ENCODE measurements at regions not wholly inside any gene's neighbourhood (a gene's known extent, or its start where the extent isn't known, plus 50 kb on each side); places are given as distances from the start of the nearest gene placed in this dataset.

GRCh38 chr2:12284037-12284436 is 432.7 kb upstream of the TRIB2 start:
- DNase-seq (no peak), ATAC-seq (no peak)
- WGBS, 2 donors = 79 to 90% methylated on average over 5 of the region's 5 CpGs
- H3K9me3 ChIP-seq = no peaks in the 10 kb centered on the region
- intact Hi-C loops (cut with DNase I) = no loop called here
- TF ChIP-seq POLR2A (IDR thresholded peaks at IDR 0.05) (no peak), CTCF (IDR thresholded peaks at IDR 0.05) (no peak)
- no peaks in the 10 kb centered on the region for H3K36me3 ChIP-seq (replicated peaks in 1 of 2; ENCODE audit: insufficient read depth in 1 of 2, low read depth in 2 of 2)
- H3K4me3 ChIP-seq = no peak overlapping the region
- no peaks in the 10 kb centered on the region for H3K4me1 ChIP-seq
- H3K27me3 ChIP-seq = no peaks in the 10 kb centered on the region
- H3K27ac ChIP-seq = no peak overlapping the region

GRCh38 chr2:12284487-12284886 is 432.2 kb upstream of the TRIB2 start:
- Histone ChIP-seq H3K4me1 (no peaks in the 10 kb centered on the region), H3K9me3 (no peaks in the 10 kb centered on the region), H3K36me3 (replicated peaks in 1 of 2; ENCODE audit: insufficient read depth in 1 of 2, low read depth in 2 of 2) (no peaks in the 10 kb centered on the region), H3K4me3 (no peak overlapping the region), H3K27me3 (no peaks in the 10 kb centered on the region), H3K27ac (no peak overlapping the region)
- no peak for DNase-seq
- intact Hi-C loops (cut with DNase I) = no loop called here
- no peak for TF ChIP-seq CTCF (IDR thresholded peaks at IDR 0.05)
- TF ChIP-seq POLR2A (IDR thresholded peaks at IDR 0.05) = no peak
- ATAC-seq = no peak
- 83 to 88% methylated on average over 2 of the region's 2 CpGs for WGBS, 2 donors

GRCh38 chr2:12286347-12286746 is 430.4 kb upstream of the TRIB2 start:
- Histone ChIP-seq H3K27ac (no peak overlapping the region), H3K9me3 (no peaks in the 10 kb centered on the region), H3K36me3 (replicated peaks in 1 of 2; ENCODE audit: insufficient read depth in 1 of 2, low read depth in 2 of 2) (no peaks in the 10 kb centered on the region), H3K4me3 (no peak overlapping the region), H3K4me1 (no peaks in the 10 kb centered on the region), H3K27me3 (no peaks in the 10 kb centered on the region)
- DNase-seq (no peak), ATAC-seq (no peak)
- no peak for TF ChIP-seq POLR2A (IDR thresholded peaks at IDR 0.05)
- TF ChIP-seq CTCF (IDR thresholded peaks at IDR 0.05) = no peak
- WGBS, 2 donors = 81 to 88% methylated on average over 4 of the region's 4 CpGs
- intact Hi-C loops (cut with DNase I) = no loop called here

GRCh38 chr2:12287220-12287751 is 429.4 kb upstream of the TRIB2 start:
- no peak for TF ChIP-seq CTCF (IDR thresholded peaks at IDR 0.05)
- WGBS, 2 donors = 51 to 55% methylated on average over 5 of the region's 5 CpGs
- H3K4me1 ChIP-seq = no peaks in the 10 kb centered on the region
- ATAC-seq (no peak), DNase-seq (no peak)
- no peaks in the 10 kb centered on the region for H3K27me3 ChIP-seq
- H3K27ac ChIP-seq = no peak overlapping the region
- H3K4me3 ChIP-seq = no peak overlapping the region
- intact Hi-C loops (cut with DNase I) = no loop called here
- no peaks in the 10 kb centered on the region for H3K9me3 ChIP-seq
- H3K36me3 ChIP-seq (replicated peaks in 1 of 2; ENCODE audit: insufficient read depth in 1 of 2, low read depth in 2 of 2) = no peaks in the 10 kb centered on the region

GRCh38 chr2:12288048-12288447 is 428.7 kb upstream of the TRIB2 start:
- H3K27me3 ChIP-seq = no peaks in the 10 kb centered on the region
- intact Hi-C loops (cut with DNase I) = no loop called here
- H3K9me3 ChIP-seq = no peaks in the 10 kb centered on the region
- H3K27ac ChIP-seq = no peak overlapping the region
- H3K4me1 ChIP-seq = no peaks in the 10 kb centered on the region
- no peaks in the 10 kb centered on the region for H3K36me3 ChIP-seq (replicated peaks in 1 of 2; ENCODE audit: insufficient read depth in 1 of 2, low read depth in 2 of 2)
- TF ChIP-seq CTCF (IDR thresholded peaks at IDR 0.05) (no peak), POLR2A (IDR thresholded peaks at IDR 0.05) (no peak)
- no peak overlapping the region for H3K4me3 ChIP-seq
- WGBS, 2 donors = 62 to 72% methylated on average over 2 of the region's 2 CpGs
- ATAC-seq (no peak), DNase-seq (no peak)
